ENCODE measurements at regions not wholly inside any gene's neighbourhood (a gene's known extent, or its start where the extent isn't known, plus 50 kb on each side); places are given as distances from the start of the nearest gene placed in this dataset.

DNA sequence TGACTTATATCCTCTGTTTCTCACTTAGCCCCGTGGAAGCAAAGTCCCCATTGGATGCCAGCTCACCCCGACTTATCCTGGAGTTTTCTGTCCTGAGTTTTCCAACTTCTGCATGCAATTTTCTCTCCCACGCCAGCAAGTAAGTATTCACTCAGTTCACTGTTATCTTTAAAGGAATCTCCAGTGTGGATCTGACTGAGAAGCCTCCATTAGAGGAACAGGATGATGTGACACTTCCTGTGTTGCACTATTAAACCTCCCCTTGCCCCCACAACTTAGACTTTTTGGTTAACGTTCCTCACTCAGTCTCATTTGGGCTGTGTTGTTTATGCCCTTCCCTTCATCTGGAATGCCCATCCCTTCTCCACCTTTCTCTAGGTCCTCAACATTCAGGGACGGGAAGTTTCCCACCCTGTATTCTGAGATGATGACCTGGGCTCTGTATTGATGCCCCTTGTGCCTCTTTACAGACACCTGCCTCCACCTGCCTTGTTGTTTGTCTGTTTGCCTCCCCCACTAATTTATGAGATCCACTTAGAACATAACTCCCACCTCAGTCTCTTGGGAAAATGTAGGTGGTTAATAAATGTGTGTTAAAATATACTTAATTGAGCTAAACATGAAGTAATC is 536.1 kb upstream of the RAB6C start:
- TF ChIP-seq, protein P1, sequence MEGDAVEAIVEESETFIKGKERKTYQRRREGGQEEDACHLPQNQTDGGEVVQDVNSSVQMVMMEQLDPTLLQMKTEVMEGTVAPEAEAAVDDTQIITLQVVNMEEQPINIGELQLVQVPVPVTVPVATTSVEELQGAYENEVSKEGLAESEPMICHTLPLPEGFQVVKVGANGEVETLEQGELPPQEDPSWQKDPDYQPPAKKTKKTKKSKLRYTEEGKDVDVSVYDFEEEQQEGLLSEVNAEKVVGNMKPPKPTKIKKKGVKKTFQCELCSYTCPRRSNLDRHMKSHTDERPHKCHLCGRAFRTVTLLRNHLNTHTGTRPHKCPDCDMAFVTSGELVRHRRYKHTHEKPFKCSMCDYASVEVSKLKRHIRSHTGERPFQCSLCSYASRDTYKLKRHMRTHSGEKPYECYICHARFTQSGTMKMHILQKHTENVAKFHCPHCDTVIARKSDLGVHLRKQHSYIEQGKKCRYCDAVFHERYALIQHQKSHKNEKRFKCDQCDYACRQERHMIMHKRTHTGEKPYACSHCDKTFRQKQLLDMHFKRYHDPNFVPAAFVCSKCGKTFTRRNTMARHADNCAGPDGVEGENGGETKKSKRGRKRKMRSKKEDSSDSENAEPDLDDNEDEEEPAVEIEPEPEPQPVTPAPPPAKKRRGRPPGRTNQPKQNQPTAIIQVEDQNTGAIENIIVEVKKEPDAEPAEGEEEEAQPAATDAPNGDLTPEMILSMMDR (conservative IDR thresholded peaks at IDR 0.05): no peak
- no peak overlapping the region for H3K27ac ChIP-seq

DNA sequence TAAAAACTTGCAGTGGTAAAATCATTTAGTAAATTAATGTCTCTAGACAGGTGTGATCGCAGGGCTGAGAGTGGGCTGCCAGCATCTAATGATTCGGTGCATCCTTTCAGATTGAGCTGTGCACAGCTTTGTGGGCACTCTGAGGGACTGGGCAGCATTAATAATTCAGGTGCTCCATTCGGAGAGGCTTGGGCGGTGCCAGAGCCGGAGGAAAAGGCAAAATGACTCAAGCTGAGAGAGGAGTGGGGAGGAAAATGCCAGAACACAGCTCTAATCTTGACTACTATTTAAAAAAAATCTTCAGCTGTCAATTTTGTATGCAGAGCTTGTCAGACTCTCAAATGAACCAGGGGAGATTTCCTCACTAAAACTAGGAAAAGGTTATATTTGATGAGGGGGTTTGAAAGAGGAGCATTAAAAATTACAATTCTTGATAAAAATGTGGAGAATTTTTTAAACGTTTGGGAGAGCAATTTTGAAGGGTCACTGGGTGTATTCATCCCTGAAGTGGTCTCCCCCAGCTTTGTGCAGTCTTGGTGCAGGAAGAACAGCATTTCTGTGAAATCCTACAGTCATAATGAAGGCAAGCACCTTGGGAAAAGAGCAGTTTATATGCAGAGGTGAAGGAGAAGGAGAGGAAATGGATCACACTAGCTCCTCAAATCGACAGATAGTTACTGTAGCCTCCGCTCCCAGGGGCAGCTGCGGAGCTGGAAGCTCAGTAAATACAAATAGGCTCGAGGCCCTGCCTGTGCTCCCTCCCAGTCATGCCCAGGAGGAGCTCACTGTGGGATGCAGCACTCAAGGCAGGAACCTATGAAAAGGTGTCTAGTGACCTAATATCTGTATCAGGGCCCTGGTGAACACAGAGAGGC is 535.4 kb upstream of the RAB6C start:
- no peak overlapping the region for H3K27ac ChIP-seq
- TF ChIP-seq, protein P1 (conservative IDR thresholded peaks at IDR 0.05): no peak

DNA sequence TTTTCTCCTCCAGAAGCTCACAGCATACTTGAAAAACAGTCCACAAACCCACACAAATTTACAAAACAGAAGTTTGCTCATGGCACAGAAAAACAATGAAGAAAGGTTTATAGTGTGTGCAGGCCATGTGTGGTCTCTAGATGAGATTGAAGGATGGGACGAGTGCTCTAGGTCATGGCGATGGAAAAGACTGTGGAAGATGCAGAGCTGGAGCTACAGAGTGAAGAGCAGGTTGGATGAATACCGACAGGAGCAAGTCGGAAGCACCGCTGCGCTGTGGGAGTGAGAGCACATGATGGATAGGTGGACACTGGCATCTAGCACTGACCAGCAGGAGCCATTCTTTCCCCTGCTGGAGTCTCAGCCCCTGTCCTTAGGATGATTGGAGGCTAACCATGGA is 534.7 kb upstream of the RAB6C start:
- H3K27ac ChIP-seq: no peak overlapping the region
- TF ChIP-seq, protein P1 (conservative IDR thresholded peaks at IDR 0.05): no peak

DNA sequence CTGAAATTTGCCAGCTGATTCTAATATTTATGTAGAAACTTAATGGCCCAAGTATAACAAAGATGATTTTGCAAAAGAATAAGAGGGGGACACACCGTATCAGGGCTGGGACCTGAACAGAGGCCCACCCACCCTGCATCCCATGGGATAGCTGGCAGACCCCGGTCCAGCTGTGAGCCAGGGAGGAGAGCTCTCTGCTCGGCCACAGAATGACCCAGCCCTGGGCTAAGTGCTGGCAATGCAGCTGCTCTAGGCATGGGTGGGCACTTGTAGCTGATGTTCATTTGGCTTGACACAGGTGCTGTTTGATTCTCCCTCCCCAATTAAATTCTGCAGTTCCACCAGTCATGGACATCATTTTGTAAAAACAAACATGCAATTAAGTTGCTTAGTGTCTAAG is 522.8 kb upstream of the RAB6C start:
- no peak overlapping the region for H3K27ac ChIP-seq
- TF ChIP-seq, protein P1 (conservative IDR thresholded peaks at IDR 0.05): no peak

DNA sequence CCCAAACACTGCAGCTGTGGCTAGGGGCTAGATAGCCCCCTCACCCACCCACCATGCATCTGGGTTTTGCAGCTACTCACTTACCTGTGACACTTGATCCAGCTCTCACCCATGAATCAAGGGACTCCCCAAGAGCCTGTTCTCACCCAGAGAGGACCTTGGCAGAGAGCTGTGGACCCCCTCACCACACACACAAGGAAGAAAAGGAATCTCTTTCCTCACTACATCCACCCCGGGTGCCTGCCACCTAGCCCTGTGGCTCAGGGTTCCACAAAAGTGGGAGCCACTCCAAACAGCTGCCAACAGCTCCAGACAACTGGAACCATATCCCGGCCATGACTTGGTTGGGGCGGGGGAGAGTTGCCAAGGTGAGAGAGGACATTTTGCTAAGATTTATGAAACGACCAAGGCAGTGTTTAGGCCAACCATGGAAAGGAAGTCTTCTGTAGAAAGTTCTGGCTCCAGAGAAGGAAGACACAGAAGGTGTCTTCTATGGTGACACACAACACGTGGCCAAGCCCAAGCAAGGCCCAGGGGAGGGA is 522.1 kb upstream of the RAB6C start:
- no peak overlapping the region for H3K27ac ChIP-seq
- TF ChIP-seq, protein P1 (conservative IDR thresholded peaks at IDR 0.05): no peak

DNA sequence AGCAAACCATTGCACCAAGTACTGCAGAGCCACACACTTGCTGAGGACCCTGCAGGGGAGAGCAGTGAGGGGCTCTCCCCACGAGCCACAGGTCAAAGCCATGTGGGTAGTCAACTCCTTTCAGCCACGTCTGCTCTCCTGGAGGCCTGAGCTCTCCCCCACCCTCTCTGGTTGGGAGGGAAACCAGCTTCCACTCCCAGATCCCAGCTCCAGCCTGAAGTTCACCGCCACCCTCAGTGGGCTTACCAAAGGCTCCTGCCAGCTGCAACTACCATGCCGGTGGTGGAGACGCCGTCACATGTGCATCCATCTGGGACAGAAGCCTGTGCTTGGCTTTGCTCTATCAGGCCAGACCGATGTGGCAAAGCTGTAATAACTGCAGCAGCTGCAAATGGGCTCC is 521.5 kb upstream of the RAB6C start:
- no peak overlapping the region for H3K27ac ChIP-seq
- TF ChIP-seq, protein P1 (conservative IDR thresholded peaks at IDR 0.05): no peak

DNA sequence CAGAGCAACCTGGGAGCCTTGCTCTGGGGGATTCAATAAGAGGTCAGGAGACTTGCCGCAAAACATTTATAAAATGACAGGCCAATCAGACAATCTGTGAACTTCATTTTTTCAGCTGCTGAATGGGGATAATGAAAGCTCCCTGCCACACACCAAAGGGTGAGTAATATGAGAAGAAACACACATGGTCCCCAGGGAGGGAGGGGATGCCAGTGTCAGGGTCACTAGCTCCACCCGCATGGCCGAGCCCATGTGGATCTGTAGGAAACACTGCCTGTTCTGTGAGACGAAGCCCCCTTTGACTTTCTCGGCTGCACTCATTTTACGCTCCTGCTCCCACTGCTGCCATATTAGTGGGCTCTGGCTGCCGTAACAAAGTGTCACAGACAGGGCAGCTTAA is 521.0 kb upstream of the RAB6C start:
- no peak overlapping the region for H3K27ac ChIP-seq
- TF ChIP-seq, protein P1 (conservative IDR thresholded peaks at IDR 0.05): no peak

All from VCaP (cell line).